ENCODE measurements at regions not wholly inside any gene's neighbourhood (a gene's known extent, or its start where the extent isn't known, plus 50 kb on each side); places are given as distances from the start of the nearest gene placed in this dataset.
"Not testable (repeated sequence)": the region's sequence is repeated elsewhere in the genome, so short reads cannot be mapped to it uniquely, and the experiment has no call there.

- TF ChIP-seq GLIS3 (CRISPR knock-in tag; IDR thresholded peaks at IDR 0.05); TSHZ2 (CRISPR knock-in tag; IDR thresholded peaks at IDR 0.05); OSR1 (CRISPR knock-in tag; IDR thresholded peaks at IDR 0.05); CSRNP3 (CRISPR knock-in tag; IDR thresholded peaks at IDR 0.05); PATZ1 (CRISPR knock-in tag; IDR thresholded peaks at IDR 0.05; ENCODE audit: borderline replicate concordance); CREB5 (CRISPR knock-in tag; IDR thresholded peaks at IDR 0.05; ENCODE audit: low read depth); ZFP3 (CRISPR knock-in tag; IDR thresholded peaks at IDR 0.05); ZNF8 (CRISPR knock-in tag; IDR thresholded peaks at IDR 0.05): not testable (repeated sequence)
These were observed 78.3 kb downstream of the LHX2 start for GRCh38 chr9:124089631-124090488.
